Muscle layer of colon (tissue), 2 donors: ENCODE measurements at regions not wholly inside any gene's neighbourhood (a gene's known extent, or its start where the extent isn't known, plus 50 kb on each side); places are given as distances from the start of the nearest gene placed in this dataset.
"Not testable (repeated sequence)": the region's sequence is repeated elsewhere in the genome, so short reads cannot be mapped to it uniquely, and the experiment has no call there.

Source experiments
- H3K27ac ChIP-seq: one replicate; pipeline ENCODE4 v1.7.0; 2013; ENCODE audit warnings: low read depth, mild to moderate bottlenecking, low read length, moderate library complexity
- H3K27me3 ChIP-seq, 2 donors: one replicate each; pipeline ENCODE4 v1.7.0; 2013; ENCODE audit warnings: low read length in 2 of 2, mild to moderate bottlenecking in 2 of 2; ENCODE audit not compliant: insufficient read depth in 2 of 2, control insufficient read depth in 1 of 2
- H3K36me3 ChIP-seq: one replicate; pipeline ENCODE4 v1.7.0; 2013; ENCODE audit warnings: mild to moderate bottlenecking, low read length; ENCODE audit not compliant: insufficient read depth
- H3K4me1 ChIP-seq: one replicate; pipeline ENCODE4 v1.7.0; 2013; ENCODE audit warnings: mild to moderate bottlenecking, low read length; ENCODE audit not compliant: insufficient read depth
- H3K4me3 ChIP-seq, 2 donors: one replicate each; pipeline ENCODE4 v1.7.0; 2013; ENCODE audit warnings: low read length in 2 of 2, low read depth in 1 of 2, mild to moderate bottlenecking in 1 of 2, moderate library complexity in 1 of 2
- H3K9ac ChIP-seq: one replicate; pipeline ENCODE4 v1.7.0; 2013; ENCODE audit warnings: low read length
- H3K9me3 ChIP-seq: one replicate; pipeline ENCODE4 v1.7.0; 2013; ENCODE audit warnings: mild to moderate bottlenecking, low read length
- donor health status: abdominal sarcoma.
- donor health status: Adenocarcinoma of cecum.

- H3K9me3 ChIP-seq = no peaks in the 10 kb centered on the region
Measured at GRCh38 chr2:15823459-15824396, 116.6 kb upstream of the MYCN start.

GRCh38 chr2:15824467-15824866, 115.9 kb upstream of the MYCN start:
- H3K4me1 ChIP-seq, H3K27me3 ChIP-seq, H3K9ac ChIP-seq, H3K36me3 ChIP-seq, H3K4me3 ChIP-seq, H3K9me3 ChIP-seq, H3K27ac ChIP-seq: not testable (repeated sequence)

More at GRCh38 chr2:15823459-15824396, 116.6 kb upstream of the MYCN start:
- Histone ChIP-seq H3K9ac (no peak overlapping the region), H3K27ac (no peak overlapping the region), H3K4me3 (no peak overlapping the region), H3K4me1 (no peaks in the 10 kb centered on the region), H3K27me3 (no peaks in the 10 kb centered on the region), H3K36me3 (no peaks in the 10 kb centered on the region)

- no peak overlapping the region for H3K4me3 ChIP-seq
- H3K9me3 ChIP-seq = no peaks in the 10 kb centered on the region
- no peaks in the 10 kb centered on the region for H3K4me1 ChIP-seq
- no peaks in the 10 kb centered on the region for H3K27me3 ChIP-seq
- no peak overlapping the region for H3K9ac ChIP-seq
- H3K36me3 ChIP-seq = no peaks in the 10 kb centered on the region
- no peak overlapping the region for H3K27ac ChIP-seq
Measured at GRCh38 chr2:15825276-15825980, 114.9 kb upstream of the MYCN start.

GRCh38 chr2:15826273-15826717, 114.1 kb upstream of the MYCN start:
- Histone ChIP-seq H3K27ac (no peak overlapping the region), H3K27me3 (no peaks in the 10 kb centered on the region), H3K4me3 (no peak overlapping the region), H3K4me1 (no peaks in the 10 kb centered on the region), H3K9me3 (no peaks in the 10 kb centered on the region), H3K36me3 (no peaks in the 10 kb centered on the region), H3K9ac (no peak overlapping the region)

- H3K27me3 ChIP-seq = no peaks in the 10 kb centered on the region
- H3K4me3 ChIP-seq = no peak overlapping the region
- no peaks in the 10 kb centered on the region for H3K36me3 ChIP-seq
- H3K9me3 ChIP-seq = no peaks in the 10 kb centered on the region
- no peaks in the 10 kb centered on the region for H3K4me1 ChIP-seq
- H3K27ac ChIP-seq = no peak overlapping the region
- H3K9ac ChIP-seq = no peak overlapping the region
Measured at GRCh38 chr2:15827001-15827400, 113.3 kb upstream of the MYCN start.

GRCh38 chr2:15828576-15828975, 111.8 kb upstream of the MYCN start:
- no peak overlapping the region for H3K27ac ChIP-seq
- H3K36me3 ChIP-seq = no peaks in the 10 kb centered on the region
- H3K4me3 ChIP-seq = no peak overlapping the region
- H3K9me3 ChIP-seq = no peaks in the 10 kb centered on the region
- no peaks in the 10 kb centered on the region for H3K27me3 ChIP-seq
- no peaks in the 10 kb centered on the region for H3K4me1 ChIP-seq
- no peak overlapping the region for H3K9ac ChIP-seq

GRCh38 chr2:15829091-15829801, 111.1 kb upstream of the MYCN start:
- no peak overlapping the region for H3K27ac ChIP-seq
- no peaks in the 10 kb centered on the region for H3K9me3 ChIP-seq
- H3K36me3 ChIP-seq = no peaks in the 10 kb centered on the region
- H3K9ac ChIP-seq = no peak overlapping the region
- H3K4me3 ChIP-seq = no peak overlapping the region
- no peaks in the 10 kb centered on the region for H3K27me3 ChIP-seq
- H3K4me1 ChIP-seq = no peaks in the 10 kb centered on the region

- no peaks in the 10 kb centered on the region for H3K36me3 ChIP-seq
- H3K9me3 ChIP-seq = no peaks in the 10 kb centered on the region
- no peak overlapping the region for H3K27ac ChIP-seq
- no peak overlapping the region for H3K9ac ChIP-seq
- H3K4me3 ChIP-seq = no peak overlapping the region
- H3K27me3 ChIP-seq = no peaks in the 10 kb centered on the region
- H3K4me1 ChIP-seq = no peaks in the 10 kb centered on the region
Measured at GRCh38 chr2:15829985-15830384, 110.4 kb upstream of the MYCN start.

GRCh38 chr2:15830937-15831549, 109.3 kb upstream of the MYCN start:
- Histone ChIP-seq H3K36me3 (no peaks in the 10 kb centered on the region), H3K27ac (no peak overlapping the region), H3K27me3 (no peaks in the 10 kb centered on the region), H3K9me3 (no peaks in the 10 kb centered on the region), H3K4me1 (no peaks in the 10 kb centered on the region), H3K9ac (no peak overlapping the region), H3K4me3 (no peak overlapping the region)

GRCh38 chr2:15832030-15832709, 108.2 kb upstream of the MYCN start:
- Histone ChIP-seq H3K9ac (no peak overlapping the region), H3K27me3 (no peaks in the 10 kb centered on the region), H3K36me3 (no peaks in the 10 kb centered on the region)

More at GRCh38 chr2:15832030-15832709, 108.2 kb upstream of the MYCN start:
- Histone ChIP-seq H3K9me3 (no peaks in the 10 kb centered on the region), H3K4me3 (no peak overlapping the region), H3K27ac (no peak overlapping the region), H3K4me1 (no peaks in the 10 kb centered on the region)
